ENCODE measurements at regions not wholly inside any gene's neighbourhood (a gene's known extent, or its start where the extent isn't known, plus 50 kb on each side); places are given as distances from the start of the nearest gene placed in this dataset.

DNA sequence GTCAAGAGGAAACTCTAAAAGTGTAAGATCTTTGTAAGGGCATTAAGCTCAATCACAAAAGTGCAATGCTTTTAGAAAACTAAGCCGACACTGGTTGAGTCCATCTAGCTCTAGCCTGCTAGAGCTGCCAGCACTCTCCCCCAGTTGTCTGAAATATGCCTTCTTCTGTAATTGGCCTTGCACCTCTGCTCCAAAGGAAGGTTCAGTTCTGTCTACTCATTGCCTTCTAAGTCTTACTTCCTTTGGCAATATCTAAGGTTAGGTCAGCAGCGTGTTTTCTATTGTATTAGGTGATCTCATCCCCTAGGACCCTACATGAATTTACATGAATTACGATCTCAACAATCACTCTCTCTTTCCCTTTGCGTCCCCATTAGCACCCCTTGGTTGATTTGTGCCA is 378.6 kb downstream of the CBLN4 start:
- Histone ChIP-seq H3K4me3 (ENCODE audit: low read length) (no peak overlapping the region), H3K9me3 (ENCODE audit: control insufficient read depth, low read length) (peaks cover 12% of the 10 kb centered on the region), H3K9ac (ENCODE audit: extremely low read depth, low read length, poor library complexity, severe bottlenecking) (no peak overlapping the region), H3K36me3 (ENCODE audit: control insufficient read depth, insufficient read depth, low read length) (no peaks in the 10 kb centered on the region), H3K27me3 (ENCODE audit: control insufficient read depth, insufficient read depth, low read length, poor library complexity, severe bottlenecking) (no peaks in the 10 kb centered on the region), H3K4me1 (ENCODE audit: control insufficient read depth, insufficient read depth, low read length) (no peaks in the 10 kb centered on the region), H3K27ac (ENCODE audit: low read depth, low read length) (no peak overlapping the region)
- 93 to 94% methylated on average over 2 to 3 of the region's 4 CpGs for WGBS, 2 experiments (ENCODE audit: insufficient coverage in 1 of 2, insufficient read length in 1 of 2)
- Mint-ChIP-seq H3K9me3 (peaks cover 4% of the 10 kb centered on the region), H3K27me3 (ENCODE audit: insufficient read depth) (no peaks in the 10 kb centered on the region), H3K4me3 (no peak overlapping the region), H3K4me1 (no peaks in the 10 kb centered on the region), H3K36me3 (ENCODE audit: low read depth) (no peaks in the 10 kb centered on the region), H3K27ac (no peak overlapping the region)
- no peak for DNase-seq
- TF ChIP-seq, protein P1, sequence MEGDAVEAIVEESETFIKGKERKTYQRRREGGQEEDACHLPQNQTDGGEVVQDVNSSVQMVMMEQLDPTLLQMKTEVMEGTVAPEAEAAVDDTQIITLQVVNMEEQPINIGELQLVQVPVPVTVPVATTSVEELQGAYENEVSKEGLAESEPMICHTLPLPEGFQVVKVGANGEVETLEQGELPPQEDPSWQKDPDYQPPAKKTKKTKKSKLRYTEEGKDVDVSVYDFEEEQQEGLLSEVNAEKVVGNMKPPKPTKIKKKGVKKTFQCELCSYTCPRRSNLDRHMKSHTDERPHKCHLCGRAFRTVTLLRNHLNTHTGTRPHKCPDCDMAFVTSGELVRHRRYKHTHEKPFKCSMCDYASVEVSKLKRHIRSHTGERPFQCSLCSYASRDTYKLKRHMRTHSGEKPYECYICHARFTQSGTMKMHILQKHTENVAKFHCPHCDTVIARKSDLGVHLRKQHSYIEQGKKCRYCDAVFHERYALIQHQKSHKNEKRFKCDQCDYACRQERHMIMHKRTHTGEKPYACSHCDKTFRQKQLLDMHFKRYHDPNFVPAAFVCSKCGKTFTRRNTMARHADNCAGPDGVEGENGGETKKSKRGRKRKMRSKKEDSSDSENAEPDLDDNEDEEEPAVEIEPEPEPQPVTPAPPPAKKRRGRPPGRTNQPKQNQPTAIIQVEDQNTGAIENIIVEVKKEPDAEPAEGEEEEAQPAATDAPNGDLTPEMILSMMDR (conservative IDR thresholded peaks at IDR 0.05) = no peak

- H3K27me3 Mint-ChIP-seq (ENCODE audit: insufficient read depth) = no peaks in the 10 kb centered on the region
- H3K4me1 ChIP-seq (ENCODE audit: control insufficient read depth, insufficient read depth, low read length) = no peaks in the 10 kb centered on the region
- peaks cover 15% of the 10 kb centered on the region for H3K9me3 Mint-ChIP-seq
- no peaks in the 10 kb centered on the region for H3K36me3 Mint-ChIP-seq (ENCODE audit: low read depth)
- 82 to 87% methylated on average over 4 to 6 of the region's 8 CpGs for WGBS, 2 experiments (ENCODE audit: insufficient coverage in 1 of 2, insufficient read length in 1 of 2)
- H3K4me3 Mint-ChIP-seq = no peak overlapping the region
- H3K36me3 ChIP-seq (ENCODE audit: control insufficient read depth, insufficient read depth, low read length) = no peaks in the 10 kb centered on the region
- no peaks in the 10 kb centered on the region for H3K4me1 Mint-ChIP-seq
- no peak overlapping the region for H3K9ac ChIP-seq (ENCODE audit: extremely low read depth, low read length, poor library complexity, severe bottlenecking)
- no peak for DNase-seq
- no peak overlapping the region for H3K27ac ChIP-seq (ENCODE audit: low read depth, low read length)
- peaks cover 29% of the 10 kb centered on the region for H3K9me3 ChIP-seq (ENCODE audit: control insufficient read depth, low read length)
- no peak overlapping the region for H3K27ac Mint-ChIP-seq
- H3K27me3 ChIP-seq (ENCODE audit: control insufficient read depth, insufficient read depth, low read length, poor library complexity, severe bottlenecking) = no peaks in the 10 kb centered on the region
- TF ChIP-seq, protein P1 (conservative IDR thresholded peaks at IDR 0.05) = no peak
- no peak overlapping the region for H3K4me3 ChIP-seq (ENCODE audit: low read length)
Measured at GRCh38 chr20:55616367-55616766, 389.0 kb downstream of the CBLN4 start.

DNA sequence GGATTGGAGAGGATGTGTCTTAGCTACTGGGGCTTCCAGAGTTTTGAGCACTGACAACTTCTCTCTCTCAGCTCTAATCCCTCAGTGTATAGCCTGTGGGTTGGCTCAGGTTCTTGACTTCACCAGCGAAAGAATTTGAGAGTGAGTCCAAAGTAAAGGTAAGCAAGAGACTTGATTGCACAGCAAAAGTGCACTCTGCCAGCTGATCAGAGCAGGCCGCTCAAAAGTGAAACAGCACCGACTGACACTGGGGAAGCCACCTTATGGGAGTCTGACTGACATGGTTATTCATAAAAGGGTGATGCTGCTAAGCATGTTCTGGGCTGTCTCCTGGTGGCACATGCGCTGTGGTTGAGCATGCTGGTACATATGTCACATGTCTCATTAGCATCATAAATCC is 389.5 kb downstream of the CBLN4 start:
- peaks cover 11% of the 10 kb centered on the region for H3K9me3 Mint-ChIP-seq
- no peaks in the 10 kb centered on the region for H3K27me3 Mint-ChIP-seq (ENCODE audit: insufficient read depth)
- no peak overlapping the region for H3K4me3 ChIP-seq (ENCODE audit: low read length)
- WGBS, 2 experiments (ENCODE audit: insufficient coverage in 1 of 2, insufficient read length in 1 of 2) = 87 to 90% methylated on average over 4 of the region's 4 CpGs
- DNase-seq = no peak
- no peak overlapping the region for H3K27ac ChIP-seq (ENCODE audit: low read depth, low read length)
- H3K36me3 ChIP-seq (ENCODE audit: control insufficient read depth, insufficient read depth, low read length) = no peaks in the 10 kb centered on the region
- no peaks in the 10 kb centered on the region for H3K4me1 ChIP-seq (ENCODE audit: control insufficient read depth, insufficient read depth, low read length)
- no peak overlapping the region for H3K27ac Mint-ChIP-seq
- H3K4me3 Mint-ChIP-seq = no peak overlapping the region
- H3K27me3 ChIP-seq (ENCODE audit: control insufficient read depth, insufficient read depth, low read length, poor library complexity, severe bottlenecking) = no peaks in the 10 kb centered on the region
- H3K9ac ChIP-seq (ENCODE audit: extremely low read depth, low read length, poor library complexity, severe bottlenecking) = no peak overlapping the region
- no peaks in the 10 kb centered on the region for H3K36me3 Mint-ChIP-seq (ENCODE audit: low read depth)
- H3K4me1 Mint-ChIP-seq = no peaks in the 10 kb centered on the region
- H3K9me3 ChIP-seq (ENCODE audit: control insufficient read depth, low read length) = peaks cover 24% of the 10 kb centered on the region
- TF ChIP-seq, protein P1 (conservative IDR thresholded peaks at IDR 0.05) = no peak

All from endodermal cell (in vitro differentiated cells).